ENCODE measurements at regions not wholly inside any gene's neighbourhood (a gene's known extent, or its start where the extent isn't known, plus 50 kb on each side); places are given as distances from the start of the nearest gene placed in this dataset.

GRCh38 chr3:66602691-66603090, 101.9 kb upstream of the LRIG1 start:
- TF ChIP-seq, protein P1, sequence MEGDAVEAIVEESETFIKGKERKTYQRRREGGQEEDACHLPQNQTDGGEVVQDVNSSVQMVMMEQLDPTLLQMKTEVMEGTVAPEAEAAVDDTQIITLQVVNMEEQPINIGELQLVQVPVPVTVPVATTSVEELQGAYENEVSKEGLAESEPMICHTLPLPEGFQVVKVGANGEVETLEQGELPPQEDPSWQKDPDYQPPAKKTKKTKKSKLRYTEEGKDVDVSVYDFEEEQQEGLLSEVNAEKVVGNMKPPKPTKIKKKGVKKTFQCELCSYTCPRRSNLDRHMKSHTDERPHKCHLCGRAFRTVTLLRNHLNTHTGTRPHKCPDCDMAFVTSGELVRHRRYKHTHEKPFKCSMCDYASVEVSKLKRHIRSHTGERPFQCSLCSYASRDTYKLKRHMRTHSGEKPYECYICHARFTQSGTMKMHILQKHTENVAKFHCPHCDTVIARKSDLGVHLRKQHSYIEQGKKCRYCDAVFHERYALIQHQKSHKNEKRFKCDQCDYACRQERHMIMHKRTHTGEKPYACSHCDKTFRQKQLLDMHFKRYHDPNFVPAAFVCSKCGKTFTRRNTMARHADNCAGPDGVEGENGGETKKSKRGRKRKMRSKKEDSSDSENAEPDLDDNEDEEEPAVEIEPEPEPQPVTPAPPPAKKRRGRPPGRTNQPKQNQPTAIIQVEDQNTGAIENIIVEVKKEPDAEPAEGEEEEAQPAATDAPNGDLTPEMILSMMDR (IDR thresholded peaks at IDR 0.05) = no peak
- no peak for TF ChIP-seq POLR2AphosphoS5 (IDR thresholded peaks at IDR 0.05; ENCODE audit: insufficient read depth in 1 of 2, low read depth in 1 of 2)
